GM19372 (cell line): ENCODE measurements at regions not wholly inside any gene's neighbourhood (a gene's known extent, or its start where the extent isn't known, plus 50 kb on each side); places are given as distances from the start of the nearest gene placed in this dataset.
"Not testable (repeated sequence)": the region's sequence is repeated elsewhere in the genome, so short reads cannot be mapped to it uniquely, and the experiment has no call there.

Source experiments
- ATAC-seq: cut with Tn5 transposase; IDR thresholded peaks from one replicate; pipeline ENCODE4 v1.9.1; 2021; ENCODE audit warnings: mild to moderate bottlenecking, low read depth, moderate library complexity; ENCODE audit not compliant: unreplicated experiment

GRCh38 chr1:208344202-208344857 is 100.1 kb upstream of the PLXNA2 start:
- no peak for ATAC-seq

GRCh38 chr1:208347191-208347590 is 103.0 kb upstream of the PLXNA2 start:
- ATAC-seq = no peak

GRCh38 chr1:208349694-208350330 is 105.6 kb upstream of the PLXNA2 start:
- ATAC-seq = no peak

- no peak for ATAC-seq
Measured at GRCh38 chr1:208350815-208351214, 106.6 kb upstream of the PLXNA2 start.

GRCh38 chr1:208351838-208352237 is 107.7 kb upstream of the PLXNA2 start:
- ATAC-seq = no peak

- not testable (repeated sequence) for ATAC-seq
Measured at GRCh38 chr1:208353797-208354196, 109.6 kb upstream of the PLXNA2 start.

- no peak for ATAC-seq
Measured at GRCh38 chr1:208357644-208358507, 113.7 kb upstream of the PLXNA2 start.

- ATAC-seq = no peak
Measured at GRCh38 chr1:208358651-208359050, 114.5 kb upstream of the PLXNA2 start.

- ATAC-seq = no peak
Measured at GRCh38 chr1:208362011-208362410, 117.8 kb upstream of the PLXNA2 start.

- no peak for ATAC-seq
Measured at GRCh38 chr1:208366559-208366958, 122.4 kb upstream of the PLXNA2 start.

- ATAC-seq = no peak
Measured at GRCh38 chr1:208369045-208369444, 124.9 kb upstream of the PLXNA2 start.

- ATAC-seq = no peak
Measured at GRCh38 chr1:208369658-208370057, 125.5 kb upstream of the PLXNA2 start.

GRCh38 chr1:208374391-208374941 is 130.3 kb upstream of the PLXNA2 start:
- ATAC-seq = no peak

GRCh38 chr1:208381481-208381880 is 137.3 kb upstream of the PLXNA2 start:
- ATAC-seq = no peak

- ATAC-seq = no peak
Measured at GRCh38 chr1:208387908-208388811, 144.0 kb upstream of the PLXNA2 start.

GRCh38 chr1:208393416-208393815 is 149.2 kb upstream of the PLXNA2 start:
- ATAC-seq = no peak

- no peak for ATAC-seq
Measured at GRCh38 chr1:208393826-208394225, 149.6 kb upstream of the PLXNA2 start.

GRCh38 chr1:208397286-208397685 is 153.1 kb upstream of the PLXNA2 start:
- no peak for ATAC-seq

- no peak for ATAC-seq
Measured at GRCh38 chr1:208405014-208405413, 160.8 kb upstream of the PLXNA2 start.

- no peak for ATAC-seq
Measured at GRCh38 chr1:208409176-208409575, 165.0 kb upstream of the PLXNA2 start.
